Cardiac muscle cell (in vitro differentiated cells and primary cell): ENCODE measurements at regions not wholly inside any gene's neighbourhood (a gene's known extent, or its start where the extent isn't known, plus 50 kb on each side); places are given as distances from the start of the nearest gene placed in this dataset.
"Not testable (repeated sequence)": the region's sequence is repeated elsewhere in the genome, so short reads cannot be mapped to it uniquely, and the experiment has no call there.

Source experiments
- DNase-seq, 2 donors: peaks; one replicate each; pipeline versions ENCODE4 v3.0.0 to v3.0.0-alpha.2; 2010 to 2017; ENCODE audit warnings: low read depth in 1 of 2, low spot score in 1 of 2
- H3K27ac ChIP-seq: fragments of 200-600 bp; sonication (generic); 2 replicates; pipeline ENCODE4 v1.5.1; 2016
- H3K27me3 ChIP-seq: fragments of 200-600 bp; sonication (generic); 2 replicates; pipeline ENCODE4 v1.6.0; 2016; ENCODE audit warnings: control low read depth
- H3K36me3 ChIP-seq: fragments of 200-600 bp; sonication (generic); 2 replicates; pipeline ENCODE4 v1.5.1; 2016; ENCODE audit warnings: control low read depth
- H3K4me1 ChIP-seq: fragments of 200-600 bp; sonication (generic); 2 replicates; pipeline ENCODE4 v1.8.1; 2017; ENCODE audit warnings: low read depth, mild to moderate bottlenecking, mixed run types
- H3K4me3 ChIP-seq: fragments of 200-600 bp; sonication (generic); 2 replicates; pipeline ENCODE4 v1.5.1; 2016; ENCODE audit warnings: mild to moderate bottlenecking
- H3K9me3 ChIP-seq: fragments of 200-600 bp; sonication (generic); 2 replicates; pipeline ENCODE4 v1.5.1; 2017; ENCODE audit warnings: low read depth, mild to moderate bottlenecking, control low read depth
- CTCF ChIP-seq: IDR thresholded peaks from 2 replicates; pipeline ENCODE4 v1.5.1; 2012; ENCODE audit warnings: low read depth, mild to moderate bottlenecking, low read length

DNA sequence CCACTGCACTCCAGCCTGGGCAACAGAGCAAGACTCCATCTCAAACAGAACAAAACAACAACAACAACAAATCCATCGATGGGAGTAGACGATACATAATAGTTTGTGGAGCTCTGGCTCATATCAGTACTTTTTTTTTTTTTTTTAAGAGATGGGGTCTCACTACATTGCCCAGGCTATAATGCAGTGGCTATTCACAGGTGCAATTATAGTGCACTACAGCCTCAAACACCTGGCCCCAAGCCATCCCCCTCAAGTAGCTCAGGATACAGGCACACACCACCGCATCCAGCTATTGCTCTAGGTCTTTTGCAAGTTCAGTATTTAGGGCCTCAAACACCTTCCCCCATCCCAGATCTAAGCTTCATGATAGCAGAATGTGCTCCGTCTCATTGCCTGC is 110.6 kb downstream of the KATNIP start:
- DNase-seq = no peak
- Histone ChIP-seq H3K4me1 (no peaks in the 10 kb centered on the region), H3K27ac (no peak overlapping the region), H3K9me3 (no peaks in the 10 kb centered on the region), H3K27me3 (no peaks in the 10 kb centered on the region), H3K4me3 (no peak overlapping the region), H3K36me3 (no peaks in the 10 kb centered on the region)
- no peak for TF ChIP-seq CTCF

DNA sequence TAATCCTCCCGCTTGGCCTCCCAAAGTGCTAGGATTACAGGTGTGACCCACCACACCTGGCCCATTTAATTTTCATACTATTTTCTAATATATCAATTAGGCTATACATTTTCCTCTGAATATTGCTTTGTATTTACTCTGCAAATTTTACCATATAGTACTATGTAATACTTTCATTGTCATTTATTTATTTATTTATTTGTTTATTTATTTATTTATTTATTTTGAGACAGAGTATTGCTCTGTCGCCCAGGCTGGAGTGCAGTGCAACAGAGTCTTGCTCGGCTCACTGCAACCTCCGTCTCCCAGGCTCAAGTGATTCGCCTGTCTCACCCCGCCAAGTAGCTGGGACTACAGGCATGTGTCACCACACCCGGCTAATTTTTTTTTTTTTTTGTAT is 113.3 kb downstream of the KATNIP start:
- not testable (repeated sequence) for H3K9me3 ChIP-seq, H3K4me3 ChIP-seq, H3K4me1 ChIP-seq, H3K36me3 ChIP-seq, DNase-seq, H3K27me3 ChIP-seq, H3K27ac ChIP-seq

DNA sequence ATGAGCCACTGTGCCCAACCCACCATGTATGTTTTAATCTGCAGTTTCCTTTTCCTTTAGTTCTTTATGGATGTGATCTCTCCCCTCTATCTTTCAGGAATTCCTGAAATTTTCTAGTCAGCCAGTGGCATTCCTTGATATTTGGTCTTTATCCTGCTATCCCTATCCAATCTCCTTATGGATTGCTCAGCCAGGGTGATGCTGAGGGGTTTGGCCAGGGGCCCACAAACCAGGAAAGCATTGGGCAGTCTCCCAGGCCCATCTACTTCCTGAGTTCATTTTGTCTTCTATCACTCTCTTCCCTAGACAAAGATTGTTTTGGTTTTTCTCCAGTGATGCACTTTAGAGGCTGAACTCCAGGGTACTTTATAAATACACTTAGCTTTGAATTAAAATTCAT is 115.9 kb downstream of the KATNIP start:
- Histone ChIP-seq H3K27ac (no peak overlapping the region), H3K9me3 (no peaks in the 10 kb centered on the region), H3K4me3 (no peak overlapping the region), H3K4me1 (no peaks in the 10 kb centered on the region), H3K27me3 (no peaks in the 10 kb centered on the region), H3K36me3 (no peaks in the 10 kb centered on the region)
- TF ChIP-seq CTCF = no peak
- peak in 1 of 2 donors; percentile 48 for DNase-seq

GRCh38 chr16:27670071-27670810 is 120.3 kb downstream of the KATNIP start:
- no peaks in the 10 kb centered on the region for H3K36me3 ChIP-seq
- H3K4me1 ChIP-seq = no peaks in the 10 kb centered on the region
- no peak for DNase-seq
- no peaks in the 10 kb centered on the region for H3K9me3 ChIP-seq
- no peaks in the 10 kb centered on the region for H3K27me3 ChIP-seq
- no peak overlapping the region for H3K27ac ChIP-seq
- no peak overlapping the region for H3K4me3 ChIP-seq
- no peak for TF ChIP-seq CTCF

DNA sequence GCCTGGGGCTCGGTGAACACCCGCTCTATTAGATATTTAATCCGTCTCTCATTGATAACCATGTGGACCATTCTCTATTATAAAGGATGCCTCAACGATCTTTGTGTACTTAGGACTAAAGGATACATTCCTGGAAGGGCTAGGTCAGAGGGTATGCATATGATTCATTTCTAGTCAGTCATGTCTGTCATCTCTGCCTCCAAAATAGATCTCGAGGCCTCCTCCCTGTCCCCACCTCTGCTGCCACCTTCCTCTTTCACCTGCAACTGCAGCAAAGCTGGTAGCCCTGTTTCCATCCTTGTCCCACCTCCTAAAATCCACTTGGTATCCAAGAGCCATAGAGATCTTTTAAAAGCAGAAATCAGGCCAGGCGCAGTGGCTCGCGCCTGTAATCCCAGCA is 121.5 kb downstream of the KATNIP start:
- H3K36me3 ChIP-seq = no peaks in the 10 kb centered on the region
- H3K27ac ChIP-seq = no peak overlapping the region
- no peaks in the 10 kb centered on the region for H3K27me3 ChIP-seq
- DNase-seq = no peak
- no peak overlapping the region for H3K4me3 ChIP-seq
- TF ChIP-seq CTCF = no peak
- no peaks in the 10 kb centered on the region for H3K9me3 ChIP-seq
- no peaks in the 10 kb centered on the region for H3K4me1 ChIP-seq

DNA sequence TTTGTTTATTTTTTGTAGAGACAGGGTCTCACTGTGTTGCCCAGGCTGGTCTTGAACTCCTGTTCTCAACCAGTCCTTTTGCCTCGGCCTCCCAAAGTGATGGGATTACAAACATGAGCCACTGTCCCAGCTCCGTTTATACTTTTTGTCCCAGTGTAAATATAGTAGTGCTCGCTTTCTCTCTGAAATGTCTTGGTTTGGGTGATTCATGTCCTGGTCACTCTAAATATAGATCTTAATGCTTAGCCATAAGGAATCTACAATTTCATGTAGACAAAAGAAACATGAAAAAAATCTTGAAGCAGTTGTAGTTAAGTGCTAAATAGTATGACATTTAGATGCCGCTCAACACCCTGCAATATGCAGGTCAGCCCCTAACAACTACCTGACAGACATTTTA is 126.9 kb downstream of the KATNIP start:
- no peaks in the 10 kb centered on the region for H3K27me3 ChIP-seq
- H3K4me1 ChIP-seq = no peaks in the 10 kb centered on the region
- H3K27ac ChIP-seq = no peak overlapping the region
- TF ChIP-seq CTCF = no peak
- H3K36me3 ChIP-seq = no peaks in the 10 kb centered on the region
- no peak overlapping the region for H3K4me3 ChIP-seq
- no peaks in the 10 kb centered on the region for H3K9me3 ChIP-seq
- no peak for DNase-seq
